IMR-90 (cell line): ENCODE measurements at regions not wholly inside any gene's neighbourhood (a gene's known extent, or its start where the extent isn't known, plus 50 kb on each side); places are given as distances from the start of the nearest gene placed in this dataset.

ENCODE experiments used
- ATAC-seq: fragments of 200-7000 bp; cut with Tn5 transposase; 2 replicates; pipeline ENCODE4 v1.9.1; 2020; ENCODE audit warnings: low read depth, mild to moderate bottlenecking, moderate library complexity
- BruUV-seq: library from RNA; stranded (reverse); fragments of 400-500 nt; replicated peaks from 2 replicates; lab custom pipeline; 2021; lab: Mats Ljungman, UMichigan
- CTCF ChIA-PET: fragments of 300-600 bp; formaldehyde crosslinking; extraction: SDS; loops from one replicate; lab custom pipeline; 2021; ENCODE audit warnings: antibody characterized with exemption; lab: Yijun Ruan, JAX
- POLR2A ChIA-PET: fragments of 300-600 bp; sonication (Branson Sonifier 250); formaldehyde crosslinking; loops from one replicate; lab custom pipeline; 2022; ENCODE audit warnings: antibody characterized with exemption; ENCODE audit not compliant: unreplicated experiment; lab: Charles Lee
- DNase-seq: peaks from one replicate; pipeline ENCODE4 v3.0.0; 2013
- H2AFZ ChIP-seq: replicated peaks from 2 replicates; pipeline ENCODE3; 2013; ENCODE audit warnings: low read length, mild to moderate bottlenecking; ENCODE audit not compliant: poor library complexity
- H2AK5ac ChIP-seq: 2 replicates; pipeline ENCODE4 v1.6.1; 2013; ENCODE audit warnings: low read depth, low read length, inconsistent platforms
- H2AK9ac ChIP-seq: replicated peaks from 2 replicates; pipeline ENCODE3; 2013; ENCODE audit warnings: mild to moderate bottlenecking, low read depth, low read length, moderate library complexity; ENCODE audit not compliant: poor library complexity
- H2BK120ac ChIP-seq: 2 replicates; pipeline ENCODE4 v1.6.1; 2013; ENCODE audit warnings: low read depth, low read length, inconsistent platforms
- H2BK15ac ChIP-seq: 3 replicates; pipeline ENCODE4 v1.6.1; 2013; ENCODE audit warnings: low read depth, low read length, inconsistent platforms
- H2BK20ac ChIP-seq: 2 replicates; pipeline ENCODE4 v1.6.1; 2013; ENCODE audit warnings: low read depth, mild to moderate bottlenecking, inconsistent platforms, low read length, moderate library complexity
- H2BK5ac ChIP-seq: 2 replicates; pipeline ENCODE4 v1.6.1; 2013; ENCODE audit warnings: mild to moderate bottlenecking, low read depth, low read length, inconsistent platforms; ENCODE audit not compliant: poor library complexity, severe bottlenecking
- H3K14ac ChIP-seq: replicated peaks from 2 replicates; pipeline ENCODE4 v1.6.1; 2013; ENCODE audit warnings: low read depth, low read length, inconsistent platforms
- H3K18ac ChIP-seq: 2 replicates; pipeline ENCODE4 v1.6.1; 2013; ENCODE audit warnings: low read depth, low read length, control low read depth
- H3K23ac ChIP-seq: 2 replicates; pipeline ENCODE4 v1.6.1; 2013; ENCODE audit warnings: low read depth, low read length, inconsistent platforms
- H3K27ac ChIP-seq: 2 replicates; pipeline ENCODE4 v1.5.1; 2013; ENCODE audit warnings: mild to moderate bottlenecking, control low read depth, low read length; ENCODE audit not compliant: insufficient read depth
- H3K27me3 ChIP-seq: 2 replicates; pipeline ENCODE4 v1.6.1; 2013; ENCODE audit warnings: low read length; ENCODE audit not compliant: control insufficient read depth, insufficient read depth
- H3K36me3 ChIP-seq: 2 replicates; pipeline ENCODE4 v1.6.1; 2013; ENCODE audit warnings: low read length, mixed read lengths; ENCODE audit not compliant: control insufficient read depth, insufficient read depth
- H3K4ac ChIP-seq: 2 replicates; pipeline ENCODE4 v1.6.1; 2013; ENCODE audit warnings: low read depth, low read length, inconsistent platforms
- H3K4me1 ChIP-seq: 2 replicates; pipeline ENCODE4 v1.6.1; 2013; ENCODE audit warnings: low read length, mixed read lengths; ENCODE audit not compliant: control insufficient read depth, insufficient read depth
- H3K4me2 ChIP-seq: 2 replicates; pipeline ENCODE4 v1.6.1; 2013; ENCODE audit warnings: low read depth, mild to moderate bottlenecking, control low read depth, low read length, moderate library complexity
- H3K4me3 ChIP-seq: 2 replicates; pipeline ENCODE4 v1.5.1; 2013; ENCODE audit warnings: low read depth, mild to moderate bottlenecking, control low read depth, low read length, moderate library complexity; ENCODE audit not compliant: insufficient read depth
- H3K56ac ChIP-seq: 2 replicates; pipeline ENCODE4 v1.6.1; 2013; ENCODE audit warnings: low read length, inconsistent platforms; ENCODE audit not compliant: insufficient read depth; ENCODE audit errors: extremely low read depth
- H3K79me1 ChIP-seq, 2 experiments: 2 replicates each; pipeline ENCODE4 v1.6.1; 2013; ENCODE audit warnings: low read length in 2 of 2, inconsistent platforms in 1 of 2, low read depth in 1 of 2
- H3K9ac ChIP-seq: 2 replicates; pipeline ENCODE4 v1.6.1; 2013; ENCODE audit warnings: low read depth, low read length, control low read depth
- H3K9me1 ChIP-seq: 2 replicates; pipeline ENCODE4 v1.6.1; 2013; ENCODE audit warnings: low read length, inconsistent platforms; ENCODE audit not compliant: insufficient read depth
- H3K9me3 ChIP-seq: 2 replicates; pipeline ENCODE4 v1.6.1; 2013; ENCODE audit warnings: low read length; ENCODE audit not compliant: control insufficient read depth, insufficient read depth
- H4K20me1 ChIP-seq: 2 replicates; pipeline ENCODE4 v1.6.1; 2013; ENCODE audit warnings: low read length, inconsistent platforms; ENCODE audit not compliant: insufficient read depth
- H4K5ac ChIP-seq: 2 replicates; pipeline ENCODE4 v1.6.1; 2013; ENCODE audit warnings: mild to moderate bottlenecking, low read depth, low read length, control low read depth
- H4K8ac ChIP-seq, 2 experiments: 2 replicates each; pipeline ENCODE4 v1.6.1; 2013; ENCODE audit warnings: low read depth in 2 of 2, low read length in 2 of 2, control low read depth in 1 of 2, inconsistent platforms in 1 of 2
- H4K91ac ChIP-seq: 2 replicates; pipeline ENCODE4 v1.6.1; 2013; ENCODE audit warnings: low read depth, low read length, inconsistent platforms; ENCODE audit not compliant: insufficient read depth
- CEBPB ChIP-seq: IDR thresholded peaks from 2 replicates; pipeline ENCODE4 v1.6.1; 2012; ENCODE audit warnings: low read depth, low read length, improper control_type of control experiment
- FOS ChIP-seq: fragments of 150-350 bp; IDR thresholded peaks from 2 replicates; pipeline ENCODE4 v1.6.1; 2016; ENCODE audit warnings: low read depth, low read length
- MAFK ChIP-seq: IDR thresholded peaks from 2 replicates; pipeline ENCODE4 v1.6.1; 2012; ENCODE audit warnings: low read depth, low read length, improper control_type of control experiment
- MXI1 ChIP-seq: IDR thresholded peaks from 2 replicates; pipeline ENCODE4 v1.6.1; 2012; ENCODE audit warnings: low read depth, mild to moderate bottlenecking, low read length, moderate library complexity, borderline replicate concordance
- RAD21 ChIP-seq: IDR thresholded peaks from 2 replicates; pipeline ENCODE4 v1.6.1; 2012; ENCODE audit warnings: low read length, improper control_type of control experiment
- RCOR1 ChIP-seq: IDR thresholded peaks from 2 replicates; pipeline ENCODE4 v1.6.1; 2012; ENCODE audit warnings: mild to moderate bottlenecking, low read length, improper control_type of control experiment; ENCODE audit not compliant: insufficient replicate concordance
- USF2 ChIP-seq: fragments of 150-350 bp; IDR thresholded peaks from 2 replicates; pipeline ENCODE4 v1.6.1; 2017; ENCODE audit warnings: mild to moderate bottlenecking, antibody characterized with exemption, low read length, low read depth
- WGBS, 2 experiments: methylation state at CpG; one replicate each; pipeline versions ENCODE4 v1.1.5 to v1.1.7; 2013; ENCODE audit warnings: missing lambda C conversion rate in 2 of 2; ENCODE audit not compliant: insufficient read length in 1 of 2; ENCODE audit errors: extremely low coverage in 2 of 2; 5-methylcytosine and 5-hydroxymethylcytosine counted together
- dilution Hi-C: fragments of 300-500 bp; cut with HindIII; formaldehyde crosslinking; loops from one replicate; pipeline ENCODE4 v1.14.3; 2018; ENCODE audit warnings: low sequenced_read_pairs; ENCODE audit not compliant: unreplicated experiment
- in situ Hi-C: fragments of 300-500 bp; cut with MboI; formaldehyde crosslinking; loops from 3 replicates; pipeline ENCODE4 v1.14.3; 2019; ENCODE audit warnings: low sequenced_read_pairs, inconsistent platforms, mixed read lengths
- intact Hi-C: fragments of 100-400 bp; cut with micrococcal nuclease; formaldehyde crosslinking; loops from 2 replicates; pipeline ENCODE4 v1.10.0; 2022

GRCh38 chr21:43321611-43322010, 105.3 kb downstream of the SIK1 start:
- CTCF ChIA-PET = interaction anchor here (0.6 kb wide), 1 partner anchor 29 kb away, joined by 4 read pairs; no protein-coding TSS in a partner anchor

More at GRCh38 chr21:43321611-43322010, 105.3 kb downstream of the SIK1 start:
- no peak overlapping the region for H4K8ac ChIP-seq
- no peak overlapping the region for H3K4ac ChIP-seq
- H3K56ac ChIP-seq = no peak overlapping the region
- no peak overlapping the region for H4K91ac ChIP-seq
- H3K27me3 ChIP-seq = peaks cover 10% of the 10 kb centered on the region
- H3K4me2 ChIP-seq = no peak overlapping the region
- no peak overlapping the region for H4K5ac ChIP-seq
- no peak overlapping the region for H3K4me3 ChIP-seq
- POLR2A ChIA-PET = no interaction called here
- H3K18ac ChIP-seq = no peak overlapping the region
- TF ChIP-seq CEBPB (no peak), USF2 (no peak), MAFK (no peak), MXI1 (no peak), RAD21 (no peak), FOS (no peak), RCOR1 (no peak)
- 90% methylated on average over 6 of the region's 9 CpGs; no CpG with 5 or more reads in 1 of the 2 experiments for WGBS, 2 experiments
- H3K9me1 ChIP-seq = no peaks in the 10 kb centered on the region
- peaks cover 10% of the 10 kb centered on the region for H3K9me3 ChIP-seq
- no peak overlapping the region for H3K27ac ChIP-seq
- DNase-seq (no peak), ATAC-seq (no peak)
- no peak overlapping the region for H2BK5ac ChIP-seq
- H2BK120ac ChIP-seq = no peak overlapping the region
- H3K79me1 ChIP-seq = no peaks in the 10 kb centered on the region
- no peak overlapping the region for H3K14ac ChIP-seq
- in situ Hi-C loops (loop anchor here (10.0 kb wide), 1 partner anchor 323 kb away; no protein-coding TSS in a partner anchor), intact Hi-C loops (no loop called here), dilution Hi-C loops (no loop called here)
- no peak overlapping the region for H3K23ac ChIP-seq
- H3K4me1 ChIP-seq = peaks cover 13% of the 10 kb centered on the region
- no peak overlapping the region for H2BK15ac ChIP-seq
- H2BK20ac ChIP-seq = no peak overlapping the region
- no peak overlapping the region for H2AK5ac ChIP-seq
- H4K20me1 ChIP-seq = no peaks in the 10 kb centered on the region
- H2AFZ ChIP-seq = no peak overlapping the region
- no TSS peak for BruUV-seq
- no peak overlapping the region for H3K9ac ChIP-seq
- H2AK9ac ChIP-seq = no peak overlapping the region
- no peaks in the 10 kb centered on the region for H3K36me3 ChIP-seq
